ENCODE measurements at regions not wholly inside any gene's neighbourhood (a gene's known extent, or its start where the extent isn't known, plus 50 kb on each side); places are given as distances from the start of the nearest gene placed in this dataset.

DNA sequence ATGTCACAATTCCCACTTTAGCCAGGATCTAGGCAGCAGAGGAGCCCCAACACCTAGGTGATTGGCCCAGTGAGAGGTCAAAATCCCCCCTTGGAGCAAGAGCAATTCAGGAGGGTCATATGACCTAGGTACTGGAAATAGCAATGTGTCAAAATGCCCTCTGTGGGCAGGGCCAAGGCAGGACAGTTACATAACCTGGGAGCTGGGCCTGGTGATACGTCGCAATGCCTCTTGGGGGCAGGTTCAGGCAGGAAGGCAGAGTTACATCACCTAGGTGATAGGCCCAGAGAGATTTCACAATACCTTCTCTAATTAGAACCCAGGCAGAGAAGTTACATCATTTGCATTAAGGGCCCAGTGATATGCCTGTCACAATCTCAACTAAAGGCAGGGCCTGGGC, 1906.3 kb downstream of the TP53TG3F start:
- no peak for DNase-seq (ENCODE audit: low spot score)

DNA sequence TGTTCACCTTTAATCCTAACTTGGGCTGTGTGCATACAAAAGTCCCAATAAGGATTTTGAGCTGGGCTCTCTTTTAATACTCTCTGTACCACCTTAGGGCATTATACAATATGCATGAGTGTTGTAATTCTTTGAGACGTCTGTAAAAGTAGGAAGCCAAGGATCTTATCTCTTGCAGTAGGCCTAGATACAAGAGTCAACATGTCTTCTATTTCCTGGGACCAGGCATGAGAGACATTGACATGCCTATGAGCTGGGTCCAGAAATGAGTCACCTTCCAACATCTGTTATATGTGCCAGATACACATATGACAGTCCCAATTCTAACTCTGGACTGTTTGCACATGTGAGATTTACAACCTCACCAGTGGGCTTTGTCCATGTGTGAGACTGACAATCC, 1911.2 kb downstream of the TP53TG3F start:
- DNase-seq (ENCODE audit: low spot score), result no peak

DNA sequence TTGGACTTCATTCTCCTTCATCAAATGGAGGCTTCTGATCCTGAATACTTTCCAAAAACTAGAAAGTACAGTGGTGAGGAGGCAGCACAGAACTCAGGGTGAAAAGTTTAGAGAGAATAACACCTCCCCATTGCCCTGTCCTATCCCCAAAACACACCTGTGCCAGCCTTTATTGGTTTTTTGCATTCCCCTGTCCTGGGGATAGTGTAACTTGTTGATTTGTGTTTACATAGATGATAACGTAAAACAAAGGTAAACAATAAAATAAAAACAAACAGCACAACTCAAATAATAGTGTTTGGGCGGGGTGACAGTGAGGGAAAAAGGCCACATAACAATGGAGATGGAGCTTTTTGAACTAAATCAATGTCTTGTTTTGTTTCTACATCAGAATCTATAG, 1917.7 kb downstream of the TP53TG3F start:
- DNase-seq (ENCODE audit: low spot score), result no peak

DNA sequence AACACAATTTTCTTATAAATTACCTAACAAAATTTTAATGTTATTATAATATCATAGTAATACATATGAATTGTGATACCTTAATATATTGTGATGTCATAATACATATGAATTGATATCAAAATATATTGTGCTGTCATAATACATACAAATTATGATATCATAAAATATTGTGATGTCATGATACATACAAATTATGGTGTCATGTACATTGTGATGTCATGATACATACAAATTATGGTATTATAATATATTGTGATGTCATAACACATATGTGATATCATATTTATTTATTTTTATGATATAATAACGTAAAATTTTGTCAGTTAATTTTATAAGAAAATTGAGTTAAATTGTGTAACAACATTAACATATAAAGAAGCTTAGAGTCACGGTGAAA, 1927.2 kb downstream of the TP53TG3F start:
- DNase-seq (ENCODE audit: low spot score), result no peak

DNA sequence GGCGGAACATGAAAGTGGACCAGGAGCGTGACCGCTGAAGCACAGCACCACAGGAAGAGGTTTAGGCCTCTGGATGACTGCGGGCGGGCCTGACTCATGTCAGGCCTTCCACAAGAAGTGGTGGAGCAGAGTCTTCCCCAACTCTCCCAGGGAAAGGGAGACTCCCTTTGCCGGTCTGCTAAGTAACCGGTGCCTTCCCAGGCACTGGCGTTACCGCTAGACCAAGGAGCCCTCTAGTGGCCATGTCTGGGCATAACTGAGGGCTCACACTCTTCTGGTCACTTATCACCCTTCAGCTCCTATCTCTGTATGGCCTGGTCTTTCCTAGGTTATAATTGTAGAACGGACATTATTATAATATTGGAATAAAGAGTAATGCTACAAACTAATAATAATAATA, 1931.9 kb downstream of the TP53TG3F start:
- no peak for DNase-seq (ENCODE audit: low spot score)

DNA sequence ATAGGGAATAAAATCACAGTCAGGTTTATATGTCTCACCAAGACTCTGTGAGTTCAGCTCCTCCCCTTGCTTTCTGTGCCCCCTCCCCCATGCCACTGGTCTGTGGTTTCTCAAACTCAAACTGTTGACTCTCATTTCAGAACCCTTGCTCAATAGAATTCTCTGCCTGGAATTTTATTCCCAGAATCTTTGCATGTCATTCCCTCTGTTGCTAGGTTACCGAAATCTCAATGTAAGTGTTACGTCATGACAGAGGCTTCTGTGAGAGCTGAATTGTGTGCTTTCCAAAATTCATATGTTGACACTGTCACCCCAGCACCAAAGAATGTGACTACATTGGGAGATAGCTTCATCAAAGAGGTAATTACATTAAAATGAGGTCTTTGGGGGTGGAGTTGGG, 1938.8 kb downstream of the TP53TG3F start:
- no peak for DNase-seq (ENCODE audit: low spot score)

DNA sequence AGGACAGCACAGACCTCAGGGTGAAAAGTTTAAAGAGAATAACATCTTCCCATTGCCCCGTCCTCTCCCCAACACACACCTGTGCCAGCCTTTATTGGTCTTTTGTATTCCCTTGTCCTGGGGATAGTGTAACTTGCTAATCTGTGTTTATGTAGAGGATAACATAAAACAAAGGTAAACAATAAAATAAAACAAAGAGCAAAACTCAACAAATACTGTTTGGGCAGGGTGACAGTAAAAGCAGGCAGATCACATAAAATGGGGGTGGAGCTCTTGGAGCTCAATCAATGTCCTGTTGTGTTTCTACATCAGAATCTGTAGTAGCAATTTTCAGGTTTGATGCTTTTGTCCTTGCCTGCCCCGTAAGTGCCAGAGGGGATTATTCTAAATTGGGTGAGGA, 1939.7 kb downstream of the TP53TG3F start:
- DNase-seq (ENCODE audit: low spot score), result no peak

DNA sequence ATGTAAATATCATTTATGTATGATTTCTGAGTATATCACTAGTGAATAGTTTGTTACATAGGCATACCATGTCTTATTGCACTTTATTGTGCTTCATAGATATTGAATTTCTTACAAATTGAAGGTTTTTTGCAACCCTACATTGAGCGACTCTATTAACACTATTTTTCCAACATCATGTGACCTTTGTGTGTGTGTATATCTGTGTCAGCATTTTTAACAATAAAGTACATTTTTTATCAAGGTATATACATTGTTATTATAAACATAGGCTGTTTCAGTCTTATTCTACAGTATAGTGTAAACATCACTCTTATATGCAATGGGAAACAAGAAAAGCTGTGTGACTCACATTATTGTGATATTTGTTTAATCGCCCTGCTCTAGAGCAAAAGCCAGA, 1944.9 kb downstream of the TP53TG3F start:
- DNase-seq (ENCODE audit: low spot score), result no peak

DNA sequence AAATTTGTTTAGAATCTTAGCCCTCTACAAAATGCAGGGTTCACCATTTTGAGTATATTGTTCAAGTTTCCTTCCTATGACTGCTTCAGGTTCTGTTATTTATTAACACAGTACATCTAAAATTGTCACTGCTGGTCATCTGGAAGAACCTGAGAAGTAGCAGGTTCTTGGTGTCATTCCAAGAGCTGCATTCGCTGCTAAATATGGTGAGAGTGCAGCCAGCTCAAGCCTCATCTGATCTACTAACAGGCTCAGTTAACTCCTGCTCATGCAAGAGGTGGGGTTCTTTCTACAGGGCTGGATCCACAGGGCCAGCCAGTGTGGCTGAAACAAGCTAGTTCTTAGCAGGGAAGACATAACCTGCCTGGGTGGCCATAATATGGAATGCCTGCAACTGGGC, 1946.1 kb downstream of the TP53TG3F start:
- no peak for DNase-seq (ENCODE audit: low spot score)

DNA sequence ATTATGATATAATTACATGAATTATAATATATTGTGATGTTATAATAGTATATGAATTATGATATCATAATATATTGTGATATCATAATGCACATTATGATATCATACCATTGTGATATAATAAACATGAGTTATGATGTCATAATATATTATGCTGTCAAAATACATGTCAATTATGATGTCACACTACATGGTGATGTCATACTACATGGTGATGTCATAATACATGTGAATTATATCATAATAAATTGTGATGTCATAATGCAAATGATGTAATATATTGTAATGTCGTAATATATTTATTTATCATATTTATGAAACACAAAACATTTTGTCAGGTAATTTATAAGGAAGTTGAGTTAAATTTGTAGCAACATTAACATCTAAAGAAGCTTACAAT, 1950.1 kb downstream of the TP53TG3F start:
- DNase-seq (ENCODE audit: low spot score), result no peak

DNA sequence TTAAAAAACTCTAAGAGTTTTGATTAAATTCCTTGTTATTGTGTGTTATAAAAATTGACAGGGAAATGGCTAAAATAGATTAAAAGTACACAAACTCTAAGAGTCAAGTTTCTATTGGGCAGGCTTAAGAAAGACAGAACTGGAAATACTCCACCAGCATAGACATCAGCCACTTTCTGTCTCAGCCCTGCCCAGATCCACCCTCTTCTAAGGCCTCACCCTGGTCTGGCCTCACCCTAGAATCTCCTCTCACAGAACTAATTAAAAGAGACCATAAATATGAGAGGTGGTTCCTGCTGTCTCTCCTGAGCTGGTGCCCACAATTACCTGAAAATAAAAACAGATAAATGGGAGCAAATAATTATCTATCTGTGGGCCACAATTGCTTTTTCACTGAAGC, 1951.0 kb downstream of the TP53TG3F start:
- DNase-seq (ENCODE audit: low spot score), result no peak

DNA sequence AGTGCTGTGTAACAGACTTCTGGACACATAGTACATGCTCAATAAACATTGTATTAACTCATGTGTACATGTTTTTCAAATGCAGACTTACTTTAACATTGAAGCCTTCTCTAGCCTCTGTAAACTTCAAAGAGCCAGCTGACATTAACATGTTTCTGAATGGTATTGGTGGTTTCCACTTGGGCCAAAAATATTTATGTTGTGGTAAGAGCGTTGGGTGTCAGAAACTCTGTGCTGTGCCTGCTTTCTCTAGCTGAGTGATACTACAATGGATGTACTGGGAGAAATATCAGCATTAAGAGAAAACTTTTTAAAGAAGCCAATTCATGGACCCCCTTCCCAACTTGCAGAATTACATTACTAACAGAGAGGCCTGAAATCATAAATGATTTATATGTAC, 1951.7 kb downstream of the TP53TG3F start:
- no peak for DNase-seq (ENCODE audit: low spot score)

DNA sequence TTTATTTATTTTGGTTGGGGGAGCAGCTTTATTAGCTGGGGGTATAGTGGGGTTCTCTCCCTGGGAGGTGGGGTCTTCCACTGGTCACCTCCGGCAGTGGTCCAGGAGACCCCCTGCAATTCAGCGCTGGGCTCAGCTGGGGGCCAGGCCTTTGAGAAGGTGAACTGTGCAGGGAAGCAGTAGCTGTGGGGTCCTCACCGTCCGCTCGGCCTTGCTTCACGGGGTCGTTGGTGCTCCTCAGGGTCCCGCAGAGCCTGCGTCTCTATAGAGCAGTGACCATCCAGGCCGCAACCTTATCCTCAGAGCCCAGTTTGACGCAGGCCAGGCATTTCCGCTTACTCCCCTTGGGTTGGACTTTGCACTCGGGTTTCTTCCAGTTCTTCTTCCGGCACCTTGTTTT, 1954.7 kb downstream of the TP53TG3F start:
- DNase-seq (ENCODE audit: low spot score), result no peak

DNA sequence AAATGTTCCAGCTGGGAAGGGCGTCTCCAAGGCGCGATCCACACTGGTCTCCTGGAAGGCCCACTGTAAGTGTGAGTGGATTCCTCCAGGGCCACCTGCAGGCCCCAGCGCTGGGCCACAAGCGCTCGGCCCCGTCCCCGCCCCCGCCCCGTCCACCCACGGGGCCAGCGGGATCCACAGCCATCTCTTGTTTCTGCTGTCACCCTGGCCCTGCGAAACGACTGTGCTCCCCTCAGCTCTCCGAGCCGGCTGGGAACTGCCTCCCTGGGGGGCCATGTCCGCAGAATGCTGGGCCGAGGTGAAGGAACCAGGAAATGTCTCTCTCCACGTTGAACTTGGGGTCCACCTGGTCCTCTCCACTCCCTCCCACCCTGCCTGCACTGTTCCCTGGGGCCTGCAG, 1955.2 kb downstream of the TP53TG3F start:
- DNase-seq (ENCODE audit: low spot score), result no peak

DNA sequence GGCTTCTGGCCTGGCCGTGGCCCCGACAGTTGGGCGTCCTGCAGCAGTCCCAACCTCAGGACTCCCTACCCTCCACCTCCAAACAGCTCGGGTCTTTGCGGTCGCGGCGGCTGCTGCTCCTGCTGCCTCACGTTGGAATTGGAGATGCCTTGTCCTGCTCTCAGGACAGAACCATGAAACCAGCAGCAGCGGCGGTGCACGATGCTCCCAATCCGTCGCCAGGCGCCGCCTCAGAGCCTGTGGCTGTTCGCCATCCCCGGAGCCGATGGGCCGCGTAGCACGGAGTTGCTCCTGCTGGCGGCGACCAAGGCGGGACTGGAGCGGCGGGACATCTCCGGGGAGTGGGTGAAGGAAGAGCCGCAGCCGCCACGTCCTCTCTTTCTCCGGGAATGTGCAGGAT, 1965.9 kb downstream of the TP53TG3F start:
- no peak for DNase-seq (ENCODE audit: low spot score)

DNA sequence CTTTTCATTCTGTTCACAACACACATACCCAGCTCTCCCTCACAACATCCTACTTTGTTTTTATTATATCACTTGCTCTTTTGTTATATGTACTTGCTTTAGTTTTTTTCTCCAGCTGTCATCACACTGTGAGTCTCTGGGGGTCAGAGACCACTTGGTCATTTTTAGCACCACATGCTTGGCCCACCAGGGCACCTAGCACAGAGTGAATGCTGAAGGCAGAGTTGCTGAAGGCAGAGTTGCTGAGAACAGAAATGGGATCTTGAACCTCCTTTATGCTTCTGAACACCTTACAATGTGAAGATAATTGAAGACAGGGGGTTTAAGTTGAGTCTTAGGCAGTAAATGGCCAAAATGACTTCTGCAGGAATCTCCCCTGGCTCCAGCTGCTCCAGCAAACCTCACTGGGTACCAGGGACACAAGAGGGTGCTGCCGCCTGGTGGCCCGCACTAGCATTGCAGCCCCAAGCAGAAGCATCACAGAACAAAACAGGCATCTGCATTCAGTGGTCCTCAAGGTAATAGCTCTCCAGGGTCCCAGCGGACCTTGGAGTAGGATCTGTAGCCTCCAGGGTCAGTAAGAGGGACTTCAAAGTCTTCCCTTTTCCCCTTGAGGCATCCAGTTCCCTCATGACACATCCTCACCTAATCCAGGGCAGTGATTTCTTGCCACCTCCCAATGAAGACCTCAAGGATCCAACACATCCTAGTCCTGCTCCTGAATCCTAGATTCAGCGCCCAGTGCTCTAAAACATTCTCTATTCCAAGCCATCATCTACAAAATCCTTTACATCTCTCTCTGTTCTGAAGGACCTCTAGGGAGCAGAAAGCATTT, 1972.6 kb downstream of the TP53TG3F start:
- DNase-seq (ENCODE audit: low spot score), result no peak

DNA sequence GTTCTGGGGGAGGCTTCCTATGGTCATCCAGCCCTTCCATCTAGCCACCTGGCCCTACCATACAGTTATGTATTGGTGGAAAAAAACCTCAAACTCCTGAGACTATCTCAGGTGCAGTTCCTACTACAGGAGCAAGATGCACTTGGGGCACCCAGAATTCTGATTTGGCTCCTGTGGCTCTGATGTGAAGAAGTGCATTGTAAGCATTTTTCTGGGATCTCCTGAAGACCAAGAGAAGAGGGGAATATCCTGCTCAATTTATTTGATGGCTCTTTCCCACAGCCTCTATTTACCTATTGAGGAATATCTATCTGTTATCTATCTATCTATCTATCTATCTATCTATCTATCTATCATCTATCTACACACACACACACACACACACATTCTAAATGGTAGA, 1981.5 kb downstream of the TP53TG3F start:
- DNase-seq (ENCODE audit: low spot score), result no peak

DNA sequence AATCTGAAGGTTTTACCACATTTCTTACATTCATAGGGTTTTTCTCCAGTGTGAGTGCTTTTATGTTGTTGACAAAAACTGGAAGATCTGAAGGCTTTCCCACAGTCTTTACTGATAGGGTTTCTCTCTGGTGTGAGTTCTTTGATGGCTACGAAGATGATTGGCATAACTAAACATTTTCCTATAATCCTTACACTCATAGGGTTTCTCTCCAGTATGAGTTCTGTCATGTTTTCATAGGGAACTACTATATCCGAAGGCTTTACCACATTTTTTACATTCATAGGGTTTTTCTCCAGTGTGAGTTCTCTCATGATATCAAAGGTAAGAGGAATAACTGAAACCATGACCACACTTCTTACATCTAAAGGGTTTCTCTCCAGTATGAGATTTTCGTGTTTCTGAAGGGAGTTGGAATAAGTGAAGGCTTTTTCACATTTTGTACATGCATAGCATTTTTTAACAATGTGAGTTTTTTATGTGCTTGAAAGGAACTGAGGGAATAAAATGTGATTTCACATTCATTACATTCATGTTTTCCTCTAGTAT, 1987.7 kb downstream of the TP53TG3F start:
- no peak for DNase-seq (ENCODE audit: low spot score)

DNA sequence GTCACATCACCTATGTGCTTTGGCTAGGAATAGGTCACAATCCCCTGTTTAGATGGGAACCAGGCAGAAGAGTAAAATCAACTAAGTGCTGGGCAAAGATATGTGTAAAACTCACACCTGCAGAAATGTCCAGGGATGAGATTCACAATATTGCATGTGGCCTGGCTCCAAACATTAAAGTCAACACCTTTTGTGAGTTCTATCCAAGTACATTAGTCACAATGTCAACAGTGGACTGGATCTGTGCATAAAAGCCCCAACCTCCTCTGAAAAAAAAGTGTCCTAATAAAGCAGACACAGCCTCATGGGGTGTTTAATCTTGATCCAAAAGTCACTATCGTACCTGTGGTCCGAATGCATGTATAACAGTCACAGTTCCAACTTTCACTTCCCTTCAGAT, 1990.3 kb downstream of the TP53TG3F start:
- DNase-seq (ENCODE audit: low spot score), result no peak

DNA sequence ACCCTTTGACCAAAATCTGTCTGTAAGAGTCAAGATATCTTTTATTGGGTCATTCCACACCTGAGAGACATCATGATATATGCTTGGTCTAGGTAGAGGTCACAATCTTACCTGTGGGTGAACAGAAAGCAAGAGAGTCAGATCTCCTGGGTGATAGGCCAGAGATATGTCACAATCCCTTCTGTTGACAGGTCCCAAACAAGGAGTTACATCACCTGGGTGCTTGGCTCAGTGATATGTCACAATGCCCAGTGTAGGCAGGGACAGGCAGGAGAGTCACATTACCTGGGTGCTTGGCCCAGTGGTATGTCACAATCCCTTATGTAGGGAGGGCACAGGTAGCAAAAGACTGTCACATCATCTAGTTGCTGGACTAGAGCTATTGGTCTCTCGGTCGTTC, 1991.2 kb downstream of the TP53TG3F start:
- DNase-seq (ENCODE audit: low spot score), result no peak

DNA sequence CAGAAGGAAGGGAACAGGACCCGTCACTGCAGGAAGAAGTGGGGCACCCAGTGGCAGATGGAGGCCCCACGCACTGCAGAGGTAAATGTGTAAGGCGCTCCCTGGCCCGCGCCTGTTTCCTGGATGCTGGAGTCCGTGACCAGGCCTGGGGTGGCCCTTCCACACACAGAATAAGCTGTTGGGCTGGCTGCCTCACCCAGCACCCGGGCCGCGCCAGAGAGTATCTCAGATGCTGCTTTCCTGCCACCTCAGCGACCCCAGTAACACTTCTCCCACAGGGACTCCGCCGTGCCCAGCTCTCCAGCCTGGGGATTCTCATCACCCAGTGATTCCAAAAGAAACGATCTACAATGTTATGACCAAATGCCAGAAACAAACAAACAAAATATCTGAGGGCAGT, 1993.1 kb downstream of the TP53TG3F start:
- DNase-seq (ENCODE audit: low spot score), result no peak

DNA sequence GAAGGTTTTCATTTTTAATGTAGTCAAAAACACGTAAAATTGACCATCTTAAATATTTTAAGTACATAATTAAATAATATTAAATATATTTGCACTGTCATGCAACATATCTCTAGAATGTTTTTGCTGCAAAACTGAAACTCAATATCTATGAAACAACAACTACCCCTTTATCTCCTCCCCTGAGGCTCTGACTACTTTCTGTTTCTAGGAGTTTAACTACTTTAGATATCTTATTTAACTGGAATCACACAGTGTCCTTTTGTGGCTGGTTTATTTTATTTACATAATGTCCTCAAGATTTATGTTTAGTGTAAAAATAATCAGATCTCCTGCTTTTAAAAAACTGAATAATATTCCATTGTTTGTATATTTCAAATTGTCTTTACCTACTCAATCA, 2003.9 kb downstream of the TP53TG3F start:
- DNase-seq (ENCODE audit: low spot score), result no peak

DNA sequence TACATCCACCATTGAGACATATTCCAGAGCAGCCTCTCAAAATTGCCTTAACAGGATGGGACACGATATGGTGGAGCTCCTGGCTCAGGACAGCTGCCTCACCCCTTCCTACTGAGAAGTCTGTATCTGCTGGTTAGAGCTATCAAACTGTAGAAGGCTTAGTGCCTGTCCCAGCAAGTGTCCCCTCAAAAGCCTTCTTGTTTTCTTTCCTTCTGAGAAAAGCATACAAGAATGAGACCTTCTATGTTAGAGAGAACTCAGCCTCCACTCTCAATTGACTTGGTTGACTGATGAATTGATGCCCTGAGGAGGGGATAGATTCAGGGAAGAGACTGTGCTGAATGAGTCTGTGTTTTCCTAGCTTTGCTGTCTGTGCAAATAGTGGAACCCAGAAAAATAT, 2020.9 kb downstream of the TP53TG3F start:
- DNase-seq (ENCODE audit: low spot score), result no peak

Data from mesenteric fat pad (tissue), 1 donor.